Calu3 (cell line): ENCODE measurements at regions not wholly inside any gene's neighbourhood (a gene's known extent, or its start where the extent isn't known, plus 50 kb on each side); places are given as distances from the start of the nearest gene placed in this dataset.

Source experiments
- BruUV-seq: library from RNA; stranded (reverse); fragments of 400-500 nt; replicated peaks from 2 replicates; lab custom pipeline; 2021; lab: Mats Ljungman, UMichigan
- CTCF ChIA-PET: fragments of 300-600 bp; sonication (Branson Sonifier 250); formaldehyde crosslinking; loops from one replicate; lab custom pipeline; 2022; ENCODE audit warnings: antibody characterized with exemption; lab: Charles Lee
- DNase-seq: peaks from one replicate; pipeline ENCODE4 v3.0.0; 2022
- H3K27ac Mint-ChIP-seq: one replicate; pipeline ENCODE4 v1.8.0; 2022; ENCODE audit warnings: mixed read lengths; ENCODE audit not compliant: unreplicated experiment
- H3K27me3 Mint-ChIP-seq: one replicate; pipeline ENCODE4 v1.8.0; 2022; ENCODE audit warnings: mixed read lengths; ENCODE audit not compliant: unreplicated experiment
- H3K36me3 Mint-ChIP-seq: one replicate; pipeline ENCODE4 v1.8.0; 2022; ENCODE audit warnings: mild to moderate bottlenecking, moderate library complexity, mixed read lengths; ENCODE audit not compliant: insufficient read depth, unreplicated experiment
- H3K4me1 Mint-ChIP-seq: one replicate; pipeline ENCODE4 v1.8.0; 2022; ENCODE audit warnings: mild to moderate bottlenecking, low read depth, mixed read lengths; ENCODE audit not compliant: unreplicated experiment
- H3K4me3 Mint-ChIP-seq: one replicate; pipeline ENCODE4 v1.8.0; 2022; ENCODE audit warnings: mild to moderate bottlenecking, low read depth, moderate library complexity, mixed read lengths; ENCODE audit not compliant: unreplicated experiment
- H3K9me3 Mint-ChIP-seq: one replicate; pipeline ENCODE4 v1.8.0; 2022; ENCODE audit warnings: low read depth, mixed read lengths; ENCODE audit not compliant: unreplicated experiment
- CTCF ChIP-seq: fragments of 200-600 bp; IDR thresholded peaks from one replicate; pipeline ENCODE4 v1.8.0; 2022; ENCODE audit warnings: antibody characterized with exemption; ENCODE audit not compliant: unreplicated experiment
- intact Hi-C: fragments of 100-400 bp; cut with micrococcal nuclease; formaldehyde crosslinking; loops from one replicate; pipeline ENCODE4 v1.10.0; 2022; ENCODE audit not compliant: unreplicated experiment

GRCh38 chr10:89861199-89861573 lies 159.8 kb downstream of the KIF20B start:
- no peak for TF ChIP-seq CTCF
- no peak overlapping the region for H3K4me3 Mint-ChIP-seq
- no peaks in the 10 kb centered on the region for H3K9me3 Mint-ChIP-seq
- no peak overlapping the region for H3K27ac Mint-ChIP-seq
- CTCF ChIA-PET = no interaction called here
- H3K36me3 Mint-ChIP-seq = no peaks in the 10 kb centered on the region
- BruUV-seq = no TSS peak
- H3K4me1 Mint-ChIP-seq = peaks cover 9% of the 10 kb centered on the region
- no peak for DNase-seq
- intact Hi-C loops = no loop called here
- H3K27me3 Mint-ChIP-seq = no peaks in the 10 kb centered on the region

GRCh38 chr10:89861584-89862301 lies 160.4 kb downstream of the KIF20B start:
- intact Hi-C loops = no loop called here
- CTCF ChIA-PET = interaction anchor here (0.8 kb wide), 1 partner anchor 11 kb away, joined by 3 read pairs; no protein-coding TSS in a partner anchor
- H3K27me3 Mint-ChIP-seq = no peaks in the 10 kb centered on the region
- no peak overlapping the region for H3K4me3 Mint-ChIP-seq
- DNase-seq = peak; percentile 11
- no TSS peak for BruUV-seq
- no peaks in the 10 kb centered on the region for H3K9me3 Mint-ChIP-seq
- no peak overlapping the region for H3K27ac Mint-ChIP-seq
- H3K36me3 Mint-ChIP-seq = no peaks in the 10 kb centered on the region
- no peak for TF ChIP-seq CTCF
- peaks cover 9% of the 10 kb centered on the region for H3K4me1 Mint-ChIP-seq

- H3K4me1 Mint-ChIP-seq = no peaks in the 10 kb centered on the region
- no peak for DNase-seq
Observed at GRCh38 chr10:89867964-89868363, 166.6 kb downstream of the KIF20B start.

GRCh38 chr10:89869180-89869579 lies 167.8 kb downstream of the KIF20B start:
- CTCF ChIA-PET = no interaction called here
- Mint-ChIP-seq H3K9me3 (no peaks in the 10 kb centered on the region), H3K4me1 (no peaks in the 10 kb centered on the region), H3K4me3 (no peak overlapping the region), H3K27me3 (no peaks in the 10 kb centered on the region), H3K27ac (no peak overlapping the region), H3K36me3 (no peaks in the 10 kb centered on the region)
- no peak for TF ChIP-seq CTCF
- DNase-seq = no peak
- BruUV-seq = no TSS peak
- intact Hi-C loops = no loop called here

More at GRCh38 chr10:89867964-89868363, 166.6 kb downstream of the KIF20B start:
- CTCF ChIA-PET = no interaction called here
- H3K27me3 Mint-ChIP-seq = no peaks in the 10 kb centered on the region
- no peaks in the 10 kb centered on the region for H3K36me3 Mint-ChIP-seq
- no peak overlapping the region for H3K4me3 Mint-ChIP-seq
- H3K27ac Mint-ChIP-seq = peak overlapping the region; percentile 63
- intact Hi-C loops = no loop called here
- no TSS peak for BruUV-seq
- TF ChIP-seq CTCF = no peak
- no peaks in the 10 kb centered on the region for H3K9me3 Mint-ChIP-seq
